GM20000 (cell line): ENCODE measurements at regions not wholly inside any gene's neighbourhood (a gene's known extent, or its start where the extent isn't known, plus 50 kb on each side); places are given as distances from the start of the nearest gene placed in this dataset.

ENCODE experiments used
- DNase-seq: peaks from one replicate; pipeline ENCODE4 v3.0.0; 2012; ENCODE audit warnings: low spot score
- CTCF ChIP-seq: IDR thresholded peaks from 2 replicates; pipeline ENCODE4 v1.5.1; 2012; ENCODE audit warnings: mild to moderate bottlenecking, control low read depth; ENCODE audit errors: extremely low read depth, missing control alignments

GRCh38 chr4:20337261-20337664, 85.6 kb downstream of the SLIT2 start:
- TF ChIP-seq CTCF: no peak
- no peak for DNase-seq

DNA sequence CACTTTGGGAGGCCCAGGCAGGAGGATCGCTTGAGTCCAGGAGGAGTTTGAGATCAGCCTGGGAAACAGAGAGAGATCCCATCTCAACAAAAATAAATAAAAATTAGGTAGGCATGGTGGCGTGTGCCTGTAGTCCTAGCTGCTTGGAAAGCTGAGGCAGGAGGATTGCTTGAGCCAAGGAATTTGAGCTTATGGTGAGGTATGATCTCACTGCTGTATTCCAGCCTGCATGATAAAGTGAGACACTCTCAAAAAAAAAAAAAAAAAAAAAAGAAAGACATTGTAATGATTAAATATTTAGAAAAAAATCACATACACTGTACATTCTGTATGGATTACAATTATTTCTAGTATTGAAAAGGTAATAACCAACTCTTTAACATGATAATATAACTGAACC, 87.1 kb downstream of the SLIT2 start:
- TF ChIP-seq CTCF: no peak
- DNase-seq: no peak

- no peak for TF ChIP-seq CTCF
- no peak for DNase-seq
Observed at GRCh38 chr4:20341134-20341738, 89.5 kb downstream of the SLIT2 start.

DNA sequence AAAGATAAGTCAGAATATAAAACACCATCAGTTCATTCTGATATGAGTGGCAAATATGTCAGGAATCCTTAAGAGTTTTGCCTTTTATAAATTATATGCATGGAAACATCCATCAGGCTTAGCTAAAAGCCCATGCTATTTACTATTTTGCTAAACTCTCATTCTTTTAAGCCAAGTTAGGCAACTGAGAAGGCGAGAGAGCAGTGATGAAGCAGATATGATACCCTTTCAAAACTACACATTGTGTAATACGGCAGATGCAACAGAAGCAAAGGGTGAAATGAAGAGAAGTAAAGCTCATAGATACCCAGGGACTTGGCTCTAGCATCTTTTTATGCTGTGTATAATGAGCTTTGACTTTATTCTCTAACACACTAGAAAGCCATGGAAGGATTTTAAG, 95.8 kb downstream of the SLIT2 start:
- DNase-seq: no peak
- no peak for TF ChIP-seq CTCF

- no peak for DNase-seq
- no peak for TF ChIP-seq CTCF
Observed at GRCh38 chr4:20348411-20348810, 96.7 kb downstream of the SLIT2 start.

GRCh38 chr4:20351360-20352162, 99.9 kb downstream of the SLIT2 start:
- TF ChIP-seq CTCF: no peak
- DNase-seq: no peak

DNA sequence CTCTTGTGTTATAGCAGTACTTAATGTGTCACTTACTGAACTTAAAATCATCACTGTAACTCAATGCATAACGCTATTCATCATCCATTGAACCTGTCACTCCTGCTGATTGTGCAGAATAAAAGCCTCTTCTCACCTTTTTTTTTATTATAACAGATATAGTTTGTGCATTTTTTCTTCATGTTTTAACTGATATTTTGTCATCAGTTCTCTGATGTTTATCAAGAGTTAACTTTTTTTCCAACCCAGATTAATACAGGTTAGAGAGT, 100.4 kb downstream of the SLIT2 start:
- DNase-seq: no peak
- no peak for TF ChIP-seq CTCF
